ENCODE measurements at regions not wholly inside any gene's neighbourhood (a gene's known extent, or its start where the extent isn't known, plus 50 kb on each side); places are given as distances from the start of the nearest gene placed in this dataset.

DNA sequence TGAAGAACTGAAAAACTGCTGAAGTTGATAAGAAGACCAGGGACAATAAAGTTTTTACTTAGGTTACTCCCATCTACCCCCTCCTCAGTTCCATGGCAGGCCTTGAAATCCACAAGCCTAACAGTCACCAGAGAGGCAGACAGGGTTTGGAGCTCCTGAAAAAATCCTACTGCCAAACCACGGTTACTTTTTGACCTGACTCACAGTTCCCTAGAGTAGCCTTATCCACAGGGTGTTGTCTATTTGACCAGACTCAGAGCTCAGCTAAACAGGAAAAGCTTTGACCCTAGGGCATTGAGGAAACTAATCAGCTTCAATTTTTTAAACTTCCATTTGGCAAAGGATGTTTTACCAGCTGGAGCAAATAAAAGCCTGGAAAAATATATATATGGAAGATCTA is 257.7 kb upstream of the NT5E start:
- H3K27ac ChIP-seq: no peak overlapping the region
- 63 to 67% methylated on average over 1 of the region's 1 CpG for WGBS, 2 donors

DNA sequence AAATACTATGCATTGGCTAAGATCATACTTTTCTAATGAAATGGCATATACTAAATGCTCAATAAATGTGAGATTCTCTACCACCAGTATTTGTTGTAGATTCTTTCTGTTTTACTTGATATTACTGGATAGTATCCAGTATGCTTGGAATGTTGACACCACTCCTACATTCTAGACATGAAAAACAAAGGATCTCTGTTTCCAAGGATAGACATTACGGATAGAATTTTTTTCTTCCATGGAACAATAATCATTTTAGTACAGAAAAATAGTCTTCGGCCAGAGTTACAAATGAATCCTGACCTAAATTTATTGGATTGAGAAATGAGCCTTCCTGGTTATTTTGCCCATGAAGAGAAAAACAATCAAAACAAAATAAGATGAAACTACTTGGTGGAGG is 258.2 kb upstream of the NT5E start:
- 40 to 58% methylated on average over 2 of the region's 2 CpGs for WGBS, 2 donors
- no peaks in the 10 kb centered on the region for H3K9me3 ChIP-seq
- H3K27me3 ChIP-seq: no peaks in the 10 kb centered on the region
- ATAC-seq (no peak), DNase-seq (no peak)
- no peak overlapping the region for H3K27ac ChIP-seq
- TF ChIP-seq, protein P1, sequence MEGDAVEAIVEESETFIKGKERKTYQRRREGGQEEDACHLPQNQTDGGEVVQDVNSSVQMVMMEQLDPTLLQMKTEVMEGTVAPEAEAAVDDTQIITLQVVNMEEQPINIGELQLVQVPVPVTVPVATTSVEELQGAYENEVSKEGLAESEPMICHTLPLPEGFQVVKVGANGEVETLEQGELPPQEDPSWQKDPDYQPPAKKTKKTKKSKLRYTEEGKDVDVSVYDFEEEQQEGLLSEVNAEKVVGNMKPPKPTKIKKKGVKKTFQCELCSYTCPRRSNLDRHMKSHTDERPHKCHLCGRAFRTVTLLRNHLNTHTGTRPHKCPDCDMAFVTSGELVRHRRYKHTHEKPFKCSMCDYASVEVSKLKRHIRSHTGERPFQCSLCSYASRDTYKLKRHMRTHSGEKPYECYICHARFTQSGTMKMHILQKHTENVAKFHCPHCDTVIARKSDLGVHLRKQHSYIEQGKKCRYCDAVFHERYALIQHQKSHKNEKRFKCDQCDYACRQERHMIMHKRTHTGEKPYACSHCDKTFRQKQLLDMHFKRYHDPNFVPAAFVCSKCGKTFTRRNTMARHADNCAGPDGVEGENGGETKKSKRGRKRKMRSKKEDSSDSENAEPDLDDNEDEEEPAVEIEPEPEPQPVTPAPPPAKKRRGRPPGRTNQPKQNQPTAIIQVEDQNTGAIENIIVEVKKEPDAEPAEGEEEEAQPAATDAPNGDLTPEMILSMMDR (IDR thresholded peaks at IDR 0.05): no peak
- no peak for TF ChIP-seq POLR2A (IDR thresholded peaks at IDR 0.05)
- intact Hi-C loops (cut with DNase I): no loop called here
- no peaks in the 10 kb centered on the region for H3K36me3 ChIP-seq (replicated peaks in 1 of 2; ENCODE audit: insufficient read depth in 1 of 2, low read depth in 2 of 2)
- H3K4me3 ChIP-seq: no peak overlapping the region
- H3K4me1 ChIP-seq: no peaks in the 10 kb centered on the region

More for the DNA sequence above, 257.7 kb upstream of the NT5E start:
- DNase-seq: no peak
- no peaks in the 10 kb centered on the region for H3K27me3 ChIP-seq
- no peak for TF ChIP-seq POLR2A (IDR thresholded peaks at IDR 0.05)
- TF ChIP-seq, protein P1 (IDR thresholded peaks at IDR 0.05): no peak
- H3K36me3 ChIP-seq (replicated peaks in 1 of 2; ENCODE audit: insufficient read depth in 1 of 2, low read depth in 2 of 2): no peaks in the 10 kb centered on the region
- intact Hi-C loops (cut with DNase I): no loop called here
- no peaks in the 10 kb centered on the region for H3K9me3 ChIP-seq
- no peak overlapping the region for H3K4me3 ChIP-seq
- no peak for ATAC-seq
- H3K4me1 ChIP-seq: no peaks in the 10 kb centered on the region

DNA sequence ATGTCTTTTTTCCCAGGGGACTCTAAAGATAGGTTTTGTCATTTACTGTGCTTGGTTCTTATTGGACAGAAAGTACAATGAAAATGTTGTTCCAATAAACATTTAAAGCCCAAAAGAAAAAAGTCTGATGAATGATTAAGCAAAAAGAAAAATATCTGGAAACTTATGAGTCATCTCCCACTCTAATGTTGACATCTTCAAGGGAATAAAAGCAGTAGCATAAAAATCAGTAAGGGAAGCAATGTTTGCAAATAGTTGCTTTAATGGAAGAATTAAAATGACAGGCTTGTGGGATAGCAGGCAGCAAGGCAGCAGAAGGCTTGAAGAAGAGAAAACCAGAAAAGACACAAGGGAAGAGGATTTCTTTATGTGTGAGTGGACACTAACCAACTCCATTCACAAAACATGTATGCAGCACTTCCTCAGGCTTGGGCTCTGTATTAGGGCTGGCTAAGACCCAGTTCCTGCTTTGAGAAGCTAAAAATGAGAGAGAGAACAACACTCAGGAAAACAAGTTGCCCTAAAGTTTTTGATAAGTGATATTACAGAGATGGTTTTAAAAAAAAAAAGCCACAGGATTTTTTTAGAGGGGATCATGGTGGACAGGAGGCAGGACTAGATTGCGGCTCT is 263.2 kb upstream of the NT5E start:
- WGBS, 2 donors: 67 to 80% methylated on average over 1 of the region's 1 CpG
- TF ChIP-seq, protein P1 (IDR thresholded peaks at IDR 0.05): no peak
- no peak for TF ChIP-seq POLR2A (IDR thresholded peaks at IDR 0.05)
- H3K36me3 ChIP-seq (replicated peaks in 1 of 2; ENCODE audit: insufficient read depth in 1 of 2, low read depth in 2 of 2): no peaks in the 10 kb centered on the region
- DNase-seq (no peak), ATAC-seq (no peak)
- intact Hi-C loops (cut with DNase I): no loop called here
- H3K4me1 ChIP-seq: no peaks in the 10 kb centered on the region
- H3K27ac ChIP-seq: no peak overlapping the region
- H3K9me3 ChIP-seq: no peaks in the 10 kb centered on the region
- no peaks in the 10 kb centered on the region for H3K27me3 ChIP-seq
- H3K4me3 ChIP-seq: no peak overlapping the region

DNA sequence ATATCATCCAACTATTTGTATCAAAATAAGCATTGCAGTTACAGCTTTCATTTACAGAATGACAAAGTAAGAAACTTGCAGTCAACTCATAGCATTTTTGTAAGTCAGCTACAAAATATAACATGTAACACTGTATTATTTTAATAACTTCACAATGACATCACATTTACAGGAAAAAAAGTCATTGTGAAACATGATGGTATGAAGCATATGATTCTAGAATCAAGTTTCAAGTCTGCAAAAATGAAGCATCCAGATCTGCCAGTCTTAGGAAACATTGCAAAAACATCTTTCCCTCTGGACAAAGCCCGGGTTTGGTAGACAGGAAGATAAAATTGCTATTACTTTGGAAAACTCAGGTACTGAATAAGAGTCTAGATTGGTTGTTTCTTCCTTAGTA is 263.9 kb upstream of the NT5E start:
- DNase-seq: no peak
- no peak for ATAC-seq
- Histone ChIP-seq H3K9me3 (no peaks in the 10 kb centered on the region), H3K27ac (no peak overlapping the region), H3K27me3 (no peaks in the 10 kb centered on the region), H3K4me1 (no peaks in the 10 kb centered on the region), H3K36me3 (replicated peaks in 1 of 2; ENCODE audit: insufficient read depth in 1 of 2, low read depth in 2 of 2) (no peaks in the 10 kb centered on the region), H3K4me3 (no peak overlapping the region)
- TF ChIP-seq POLR2A (IDR thresholded peaks at IDR 0.05): no peak
- TF ChIP-seq, protein P1 (IDR thresholded peaks at IDR 0.05): no peak
- intact Hi-C loops (cut with DNase I): no loop called here
- 57% methylated on average over 1 of the region's 1 CpG for WGBS, 2 donors

DNA sequence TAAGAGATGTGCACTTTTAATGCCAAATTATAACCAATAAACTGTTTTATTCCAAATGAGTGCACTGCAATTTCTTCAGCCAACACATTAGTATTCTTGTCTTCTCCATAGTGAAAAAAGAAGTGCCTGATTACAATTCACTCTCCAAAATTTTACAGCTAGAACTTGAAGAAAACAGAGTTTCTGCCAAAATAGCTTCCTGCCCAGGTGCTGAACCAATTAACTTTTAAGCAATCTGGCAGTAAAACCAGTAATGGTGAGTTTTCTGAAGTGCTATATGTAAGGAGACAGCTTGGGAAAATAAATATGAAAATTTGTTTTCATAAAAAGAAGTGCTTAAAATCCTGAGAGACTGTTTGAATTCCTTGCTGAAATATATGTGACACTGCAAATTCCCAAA is 266.0 kb upstream of the NT5E start:
- H3K4me1 ChIP-seq: no peaks in the 10 kb centered on the region
- intact Hi-C loops (cut with DNase I): no loop called here

More for the DNA sequence above, 266.0 kb upstream of the NT5E start:
- no peaks in the 10 kb centered on the region for H3K36me3 ChIP-seq (replicated peaks in 1 of 2; ENCODE audit: insufficient read depth in 1 of 2, low read depth in 2 of 2)
- no peaks in the 10 kb centered on the region for H3K9me3 ChIP-seq
- TF ChIP-seq, protein P1 (IDR thresholded peaks at IDR 0.05): no peak
- TF ChIP-seq POLR2A (IDR thresholded peaks at IDR 0.05): no peak
- no peak overlapping the region for H3K4me3 ChIP-seq
- no peak for ATAC-seq
- no peak overlapping the region for H3K27ac ChIP-seq
- no peaks in the 10 kb centered on the region for H3K27me3 ChIP-seq
- no peak for DNase-seq
